T-cell (primary cell): ENCODE measurements at regions not wholly inside any gene's neighbourhood (a gene's known extent, or its start where the extent isn't known, plus 50 kb on each side); places are given as distances from the start of the nearest gene placed in this dataset.
"Not testable (repeated sequence)": the region's sequence is repeated elsewhere in the genome, so short reads cannot be mapped to it uniquely, and the experiment has no call there.

Experiments
- ATAC-seq, 4 experiments: fragments of 200-7000 bp in 3 of 4; fragments of 150-1000 bp in 1 of 4; cut with Tn5 transposase; replicated peaks in 1 of 4; 1 replicate in 3 of 4; 2 replicates in 1 of 4; pipeline ENCODE4 v1.10.0; 2021; ENCODE audit warnings: moderate library complexity in 3 of 4, mild to moderate bottlenecking in 2 of 4, moderate number of reproducible peaks in 1 of 4
- CTCF ChIA-PET, 2 donors: fragments of 300-600 bp; sonication (Branson Sonifier 250); formaldehyde crosslinking; loops; one replicate each; lab custom pipeline; 2022; ENCODE audit warnings: antibody characterized with exemption in 2 of 2; lab: Charles Lee
- POLR2A ChIA-PET, 2 donors: fragments of 300-600 bp; sonication (Branson Sonifier 250); formaldehyde crosslinking; loops; one replicate each; lab custom pipeline; 2022; ENCODE audit warnings: antibody characterized with exemption in 2 of 2; lab: Charles Lee
- DNase-seq, 35 experiments: peaks; one replicate each; pipeline versions ENCODE4 v3.0.0 to v3.0.0-alpha.2; 2013 to 2023
- H3K27ac ChIP-seq: one replicate; pipeline ENCODE4 v1.5.1; 2013; ENCODE audit warnings: low read length
- H3K27me3 ChIP-seq, 2 experiments: replicated peaks in 1 of 2; 1 replicate in 1 of 2; 2 replicates in 1 of 2; pipeline versions ENCODE4 v1.6.1 to v1.7.0; 2013; ENCODE audit warnings: low read length in 1 of 2, mixed read lengths in 1 of 2; ENCODE audit not compliant: control insufficient read depth in 2 of 2, insufficient read depth in 2 of 2; ENCODE audit errors: extremely low read depth in 1 of 2
- H3K36me3 ChIP-seq, 2 donors: 1 replicate in 1 of 2; 2 replicates in 1 of 2; pipeline versions ENCODE4 v1.6.1 to v1.7.0; 2013; ENCODE audit warnings: low read length in 1 of 2; ENCODE audit not compliant: control insufficient read depth in 2 of 2, insufficient read depth in 1 of 2; ENCODE audit errors: extremely low read depth in 1 of 2
- H3K4me1 ChIP-seq, 2 experiments: 1 replicate in 1 of 2; 2 replicates in 1 of 2; pipeline versions ENCODE4 v1.6.1 to v1.7.0; 2013; ENCODE audit warnings: low read length in 2 of 2, mixed read lengths in 1 of 2; ENCODE audit not compliant: insufficient read depth in 2 of 2, control insufficient read depth in 1 of 2; ENCODE audit errors: extremely low read depth in 1 of 2
- H3K4me3 ChIP-seq, 2 donors: 1 replicate in 1 of 2; 2 replicates in 1 of 2; pipeline versions ENCODE4 v1.5.1 to v1.7.0; 2013; ENCODE audit warnings: mild to moderate bottlenecking in 2 of 2, low read length in 1 of 2, moderate library complexity in 1 of 2; ENCODE audit not compliant: control insufficient read depth in 1 of 2; ENCODE audit errors: extremely low read depth in 1 of 2
- H3K9me3 ChIP-seq: 2 replicates; pipeline ENCODE4 v1.7.0; 2013
- H3K27ac Mint-ChIP-seq, 2 donors: one replicate each; pipeline ENCODE4 v1.8.0; 2020 to 2021; ENCODE audit warnings: mild to moderate bottlenecking in 2 of 2, mixed read lengths in 2 of 2
- H3K27me3 Mint-ChIP-seq, 2 donors: one replicate each; pipeline ENCODE4 v1.8.0; 2021 to 2022; ENCODE audit warnings: mixed read lengths in 2 of 2
- H3K36me3 Mint-ChIP-seq: one replicate; pipeline ENCODE4 v1.8.0; 2021; ENCODE audit warnings: mixed read lengths
- H3K4me1 Mint-ChIP-seq, 3 donors: one replicate each; pipeline ENCODE4 v1.8.0; 2020 to 2022; ENCODE audit warnings: mixed read lengths in 3 of 3, mild to moderate bottlenecking in 1 of 3
- H3K4me3 Mint-ChIP-seq, 3 donors: one replicate each; pipeline ENCODE4 v1.8.0; 2020 to 2022; ENCODE audit warnings: mild to moderate bottlenecking in 3 of 3, mixed read lengths in 3 of 3, moderate library complexity in 3 of 3
- H3K9me3 Mint-ChIP-seq, 3 donors: one replicate each; pipeline ENCODE4 v1.8.0; 2020 to 2022; ENCODE audit warnings: mixed read lengths in 3 of 3
- WGBS: methylation state at CpG from one replicate; pipeline ENCODE4 v1.1.5; 2013; ENCODE audit warnings: missing lambda C conversion rate; ENCODE audit not compliant: insufficient coverage; 5-methylcytosine and 5-hydroxymethylcytosine counted together

- DNase-seq (no peak), ATAC-seq (no peak)
- Mint-ChIP-seq H3K27me3 (peaks cover 0 to 4% of the 10 kb centered on the region in 2 donors), H3K9me3 (no peaks in the 10 kb centered on the region), H3K36me3 (no peaks in the 10 kb centered on the region), H3K4me1 (no peaks in the 10 kb centered on the region), H3K4me3 (no peak overlapping the region), H3K27ac (no peak overlapping the region)
- Histone ChIP-seq H3K9me3 (no peaks in the 10 kb centered on the region), H3K4me1 (no peaks in the 10 kb centered on the region), H3K27ac (no peak overlapping the region), H3K4me3 (no peak overlapping the region), H3K36me3 (no peaks in the 10 kb centered on the region), H3K27me3 (peaks cover 0 to 3% of the 10 kb centered on the region in 2 experiments)
- ChIA-PET POLR2A (no interaction called here), CTCF (interaction anchor here in 1 of 2 donors (0.6 kb wide), 1 partner anchor 819 kb away, joined by 3 read pairs; no protein-coding TSS in a partner anchor)
- WGBS = no CpG with 5 or more reads among the region's 3 CpGs
Observed at GRCh38 chr2:38243186-38243880, 133.7 kb downstream of the ATL2 start.

GRCh38 chr2:38239452-38239851 is 137.6 kb downstream of the ATL2 start:
- Mint-ChIP-seq H3K27ac (no peak overlapping the region), H3K4me3 (no peak overlapping the region), H3K9me3 (peaks cover 0 to 4% (median 0%) of the 10 kb centered on the region in 3 donors), H3K27me3 (peaks cover 6 to 7% of the 10 kb centered on the region in 2 donors), H3K36me3 (no peaks in the 10 kb centered on the region), H3K4me1 (no peaks in the 10 kb centered on the region)
- POLR2A ChIA-PET = no interaction called here
- CTCF ChIA-PET = no interaction called here
- H3K4me3 ChIP-seq = no peak overlapping the region
- H3K27ac ChIP-seq = no peak overlapping the region
- H3K9me3 ChIP-seq = no peaks in the 10 kb centered on the region
- no peaks in the 10 kb centered on the region for H3K36me3 ChIP-seq
- WGBS = 98% methylated on average over 9 of the region's 10 CpGs
- DNase-seq (no peak), ATAC-seq (no peak)
- peaks cover 0 to 3% of the 10 kb centered on the region in 2 experiments for H3K27me3 ChIP-seq
- H3K4me1 ChIP-seq = no peaks in the 10 kb centered on the region

GRCh38 chr2:38238705-38239104 is 138.4 kb downstream of the ATL2 start:
- DNase-seq, POLR2A ChIA-PET, H3K27me3 ChIP-seq, H3K36me3 Mint-ChIP-seq, H3K9me3 ChIP-seq, H3K36me3 ChIP-seq, CTCF ChIA-PET, H3K27ac Mint-ChIP-seq, H3K4me1 Mint-ChIP-seq, H3K4me3 ChIP-seq, ATAC-seq, H3K4me3 Mint-ChIP-seq, H3K9me3 Mint-ChIP-seq, H3K4me1 ChIP-seq, H3K27ac ChIP-seq: not testable (repeated sequence)
- H3K27me3 Mint-ChIP-seq = peaks cover 13% of the 10 kb centered on the region in 2 donors
- WGBS = no CpG with 5 or more reads among the region's 5 CpGs

- H3K4me3 ChIP-seq = no peak overlapping the region
- CTCF ChIA-PET = interaction anchor here in 1 of 2 donors (0.6 kb wide), 1 partner anchor 234 kb away, joined by 3 read pairs; no protein-coding TSS in a partner anchor
- H3K4me1 ChIP-seq = no peaks in the 10 kb centered on the region
- DNase-seq (no peak), ATAC-seq (no peak)
- H3K36me3 ChIP-seq = no peaks in the 10 kb centered on the region
- peaks cover 0 to 4% of the 10 kb centered on the region in 2 experiments for H3K27me3 ChIP-seq
- H3K27ac Mint-ChIP-seq = no peak overlapping the region
- POLR2A ChIA-PET = no interaction called here
- no peaks in the 10 kb centered on the region for H3K36me3 Mint-ChIP-seq
- H3K4me1 Mint-ChIP-seq = no peaks in the 10 kb centered on the region
- H3K27ac ChIP-seq = no peak overlapping the region
- 91% methylated on average over 2 of the region's 2 CpGs for WGBS
- H3K27me3 Mint-ChIP-seq = peaks cover 15 to 20% of the 10 kb centered on the region in 2 donors
- no peak overlapping the region for H3K4me3 Mint-ChIP-seq
- peaks cover 0 to 4% (median 0%) of the 10 kb centered on the region in 3 donors for H3K9me3 Mint-ChIP-seq
- no peaks in the 10 kb centered on the region for H3K9me3 ChIP-seq
Observed at GRCh38 chr2:38237311-38237710, 139.8 kb downstream of the ATL2 start.

GRCh38 chr2:38233231-38233983 is 143.7 kb downstream of the ATL2 start:
- H3K27ac ChIP-seq = no peak overlapping the region
- Mint-ChIP-seq H3K4me1 (no peaks in the 10 kb centered on the region), H3K27ac (no peak overlapping the region), H3K9me3 (peaks cover 0 to 4% (median 0%) of the 10 kb centered on the region in 3 donors), H3K36me3 (no peaks in the 10 kb centered on the region), H3K4me3 (no peak overlapping the region), H3K27me3 (peaks cover 15 to 24% of the 10 kb centered on the region in 2 donors)
- CTCF ChIA-PET = no interaction called here
- POLR2A ChIA-PET = no interaction called here
- no peak overlapping the region for H3K4me3 ChIP-seq
- 72% methylated on average over 2 of the region's 9 CpGs for WGBS
- no peaks in the 10 kb centered on the region for H3K4me1 ChIP-seq
- no peaks in the 10 kb centered on the region for H3K9me3 ChIP-seq
- no peaks in the 10 kb centered on the region for H3K36me3 ChIP-seq
- DNase-seq (no peak), ATAC-seq (no peak)
- H3K27me3 ChIP-seq = peaks cover 0 to 4% of the 10 kb centered on the region in 2 experiments

DNA sequence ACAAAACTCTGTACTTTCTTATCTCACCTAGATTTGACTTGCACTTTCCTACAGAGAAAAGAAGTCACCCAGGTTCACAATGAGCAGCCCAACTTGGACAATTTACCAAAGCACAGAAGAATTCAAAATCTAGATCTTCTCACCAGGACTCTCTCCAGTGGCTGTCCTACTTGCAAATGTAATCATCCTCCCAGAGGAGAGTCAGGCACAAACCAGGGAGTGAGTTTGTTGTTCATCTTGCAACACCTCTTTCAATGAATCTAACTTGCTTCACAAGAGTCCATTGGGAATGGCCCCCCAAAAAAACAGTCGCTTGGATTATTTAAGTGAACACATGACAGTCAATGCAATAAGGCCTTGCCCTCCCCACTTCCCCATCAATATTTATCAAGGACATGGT is 144.6 kb downstream of the ATL2 start:
- no peak overlapping the region for H3K27ac Mint-ChIP-seq
- peaks cover 0 to 4% of the 10 kb centered on the region in 2 experiments for H3K27me3 ChIP-seq
- H3K4me3 Mint-ChIP-seq = no peak overlapping the region
- no peaks in the 10 kb centered on the region for H3K4me1 ChIP-seq
- DNase-seq = no peak
- 100% methylated on average over 1 of the region's 1 CpG for WGBS
- no peak for ATAC-seq
- POLR2A ChIA-PET = no interaction called here
- H3K9me3 ChIP-seq = no peaks in the 10 kb centered on the region
- H3K4me1 Mint-ChIP-seq = no peaks in the 10 kb centered on the region
- H3K27ac ChIP-seq = no peak overlapping the region
- H3K36me3 ChIP-seq = no peaks in the 10 kb centered on the region
- no peaks in the 10 kb centered on the region for H3K36me3 Mint-ChIP-seq
- H3K9me3 Mint-ChIP-seq = peaks cover 0 to 4% (median 0%) of the 10 kb centered on the region in 3 donors
- peaks cover 15 to 28% of the 10 kb centered on the region in 2 donors for H3K27me3 Mint-ChIP-seq
- H3K4me3 ChIP-seq = no peak overlapping the region
- CTCF ChIA-PET = no interaction called here
